ENCODE measurements at regions not wholly inside any gene's neighbourhood (a gene's known extent, or its start where the extent isn't known, plus 50 kb on each side); places are given as distances from the start of the nearest gene placed in this dataset.

DNA sequence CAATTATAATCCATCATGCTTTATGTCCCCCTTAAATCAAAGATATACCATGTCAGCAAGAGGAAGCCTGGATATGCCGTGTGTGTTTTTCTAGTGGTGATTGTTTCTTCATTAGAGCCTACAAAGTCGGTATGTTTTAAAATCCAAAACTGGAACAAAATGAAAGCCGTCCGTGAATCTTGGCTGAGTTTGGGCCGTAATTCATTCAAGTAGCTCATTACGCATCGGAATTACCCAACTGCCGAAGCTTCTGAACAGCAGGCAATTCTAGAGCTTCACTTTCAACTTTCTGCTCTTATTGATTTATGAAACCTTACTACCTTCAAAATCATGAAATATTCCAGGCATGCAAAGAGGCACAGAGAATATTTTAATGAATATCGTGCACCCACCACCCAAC, 224.7 kb downstream of the AACS start:
- no peaks in the 10 kb centered on the region for H3K9me3 ChIP-seq (ENCODE audit: control insufficient read depth, insufficient read depth, low read length)
- H3K27me3 ChIP-seq (ENCODE audit: control insufficient read depth, insufficient read depth, low read length): no peaks in the 10 kb centered on the region
- H3K4me1 ChIP-seq (ENCODE audit: control insufficient read depth, insufficient read depth, low read length): peaks cover 6% of the 10 kb centered on the region
- H3K36me3 ChIP-seq (ENCODE audit: control insufficient read depth, insufficient read depth, low read length): no peaks in the 10 kb centered on the region
- peak in 2 of 6 donors; percentile 66 to 70 for DNase-seq (ENCODE audit: low read depth in 4 of 6, low spot score in 6 of 6)
- no peak overlapping the region for H3K27ac ChIP-seq (ENCODE audit: low read depth, low read length)
- no peak overlapping the region for H3K4me3 ChIP-seq (ENCODE audit: low read depth, low read length)
- 43% methylated on average over 7 of the region's 9 CpGs for WGBS (ENCODE audit: insufficient coverage)

DNA sequence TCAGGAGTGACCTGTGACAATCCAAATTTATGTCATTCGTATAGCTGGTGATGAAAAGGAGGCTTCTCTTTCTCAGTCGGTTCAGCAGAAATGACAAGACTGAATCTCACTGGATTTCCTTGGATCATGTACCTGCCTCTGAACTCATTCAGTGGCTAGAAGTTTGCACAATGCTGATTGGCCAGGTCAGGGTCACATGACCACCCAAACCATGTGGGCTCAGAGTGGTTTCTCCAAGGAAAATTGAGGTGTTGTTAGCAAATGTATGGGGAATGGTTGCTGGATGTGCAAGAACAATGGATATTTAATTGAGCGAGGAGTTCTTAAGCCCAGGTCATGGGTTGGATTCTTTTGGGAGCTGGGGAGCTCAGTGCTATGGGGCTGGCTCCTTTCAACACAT, 227.5 kb downstream of the AACS start:
- no peaks in the 10 kb centered on the region for H3K9me3 ChIP-seq (ENCODE audit: control insufficient read depth, insufficient read depth, low read length)
- no peak overlapping the region for H3K27ac ChIP-seq (ENCODE audit: low read depth, low read length)
- H3K4me1 ChIP-seq (ENCODE audit: control insufficient read depth, insufficient read depth, low read length): no peaks in the 10 kb centered on the region
- no peaks in the 10 kb centered on the region for H3K36me3 ChIP-seq (ENCODE audit: control insufficient read depth, insufficient read depth, low read length)
- 90% methylated on average over 2 of the region's 3 CpGs for WGBS (ENCODE audit: insufficient coverage)
- no peak overlapping the region for H3K4me3 ChIP-seq (ENCODE audit: low read depth, low read length)
- H3K27me3 ChIP-seq (ENCODE audit: control insufficient read depth, insufficient read depth, low read length): no peaks in the 10 kb centered on the region
- DNase-seq (ENCODE audit: low read depth in 4 of 6, low spot score in 6 of 6): no peak

DNA sequence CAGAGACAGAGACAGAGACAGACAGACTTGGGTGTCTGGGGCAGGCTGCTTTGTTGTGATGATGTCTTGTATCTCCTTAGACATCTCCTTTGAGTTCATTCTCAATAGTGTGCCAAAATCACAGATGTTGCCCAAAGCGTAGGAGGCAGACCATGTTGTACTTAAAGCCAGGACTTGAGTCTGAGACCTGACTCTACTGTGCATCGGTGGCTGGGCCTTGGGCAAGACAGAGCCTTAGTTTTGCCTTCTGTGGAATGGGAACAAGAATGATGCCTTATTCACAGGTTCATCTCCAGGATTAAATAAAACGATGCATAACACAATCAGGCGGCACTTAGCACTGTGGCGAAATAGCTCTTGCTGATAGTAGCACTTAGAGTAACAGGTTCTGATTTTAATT, 230.3 kb downstream of the AACS start:
- H3K4me3 ChIP-seq (ENCODE audit: low read depth, low read length): no peak overlapping the region
- no peaks in the 10 kb centered on the region for H3K4me1 ChIP-seq (ENCODE audit: control insufficient read depth, insufficient read depth, low read length)
- H3K27me3 ChIP-seq (ENCODE audit: control insufficient read depth, insufficient read depth, low read length): no peaks in the 10 kb centered on the region
- H3K9me3 ChIP-seq (ENCODE audit: control insufficient read depth, insufficient read depth, low read length): no peaks in the 10 kb centered on the region
- no peak overlapping the region for H3K27ac ChIP-seq (ENCODE audit: low read depth, low read length)
- H3K36me3 ChIP-seq (ENCODE audit: control insufficient read depth, insufficient read depth, low read length): peaks cover 6% of the 10 kb centered on the region
- DNase-seq (ENCODE audit: low read depth in 4 of 6, low spot score in 6 of 6): no peak
- WGBS (ENCODE audit: insufficient coverage): 100% methylated on average over 1 of the region's 5 CpGs

DNA sequence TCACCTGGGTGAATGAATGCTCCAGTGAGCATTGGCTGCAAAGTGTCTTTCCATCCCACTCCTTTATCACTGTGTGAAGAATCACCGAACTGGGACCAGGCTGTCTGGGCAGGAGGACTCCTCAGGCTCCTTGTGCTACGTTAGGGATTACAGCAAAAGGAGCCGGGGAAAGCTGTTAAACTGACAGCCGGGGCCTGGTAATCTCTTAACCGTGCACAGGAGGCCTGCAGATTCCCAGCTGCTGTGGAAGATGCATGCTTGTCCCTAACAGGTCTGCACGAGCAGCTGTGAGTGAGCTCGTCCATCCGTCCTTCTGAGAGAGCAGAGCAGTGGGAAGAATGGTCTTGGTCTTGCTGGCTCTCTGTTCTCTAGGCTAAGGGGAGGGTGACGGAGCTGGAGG, 231.5 kb downstream of the AACS start:
- Histone ChIP-seq H3K27ac (ENCODE audit: low read depth, low read length) (no peak overlapping the region), H3K27me3 (ENCODE audit: control insufficient read depth, insufficient read depth, low read length) (no peaks in the 10 kb centered on the region), H3K36me3 (ENCODE audit: control insufficient read depth, insufficient read depth, low read length) (peaks cover 6% of the 10 kb centered on the region), H3K9me3 (ENCODE audit: control insufficient read depth, insufficient read depth, low read length) (no peaks in the 10 kb centered on the region), H3K4me1 (ENCODE audit: control insufficient read depth, insufficient read depth, low read length) (no peaks in the 10 kb centered on the region), H3K4me3 (ENCODE audit: low read depth, low read length) (no peak overlapping the region)
- WGBS (ENCODE audit: insufficient coverage): 61% methylated on average over 9 of the region's 9 CpGs
- peak in 1 of 6 donors; percentile 40 for DNase-seq (ENCODE audit: low read depth in 4 of 6, low spot score in 6 of 6)

DNA sequence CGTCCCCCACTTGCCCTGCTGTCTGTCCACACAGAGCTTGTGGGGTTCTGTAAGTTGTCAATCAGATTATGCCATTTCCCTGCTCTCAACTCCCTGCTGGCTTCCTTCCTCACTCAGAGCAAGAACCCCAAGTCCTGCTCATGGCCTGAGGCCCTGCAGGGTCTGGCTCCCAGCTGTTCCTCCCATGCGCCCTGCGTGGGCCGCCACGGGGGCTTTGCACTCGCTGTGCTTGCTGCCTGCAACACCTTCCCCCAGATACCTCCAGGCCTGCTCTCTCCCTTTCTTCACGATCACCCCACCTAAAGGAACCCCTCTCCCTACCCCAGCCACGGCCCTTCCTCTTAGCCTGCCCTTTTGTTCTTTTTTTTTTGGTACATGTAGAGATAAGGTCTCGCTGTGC, 234.6 kb downstream of the AACS start:
- Histone ChIP-seq H3K27me3 (ENCODE audit: control insufficient read depth, insufficient read depth, low read length) (no peaks in the 10 kb centered on the region), H3K9me3 (ENCODE audit: control insufficient read depth, insufficient read depth, low read length) (no peaks in the 10 kb centered on the region), H3K27ac (ENCODE audit: low read depth, low read length) (no peak overlapping the region), H3K4me1 (ENCODE audit: control insufficient read depth, insufficient read depth, low read length) (no peaks in the 10 kb centered on the region), H3K36me3 (ENCODE audit: control insufficient read depth, insufficient read depth, low read length) (peaks cover 6% of the 10 kb centered on the region), H3K4me3 (ENCODE audit: low read depth, low read length) (no peak overlapping the region)
- 91% methylated on average over 7 of the region's 9 CpGs for WGBS (ENCODE audit: insufficient coverage)
- DNase-seq (ENCODE audit: low read depth in 4 of 6, low spot score in 6 of 6): no peak

DNA sequence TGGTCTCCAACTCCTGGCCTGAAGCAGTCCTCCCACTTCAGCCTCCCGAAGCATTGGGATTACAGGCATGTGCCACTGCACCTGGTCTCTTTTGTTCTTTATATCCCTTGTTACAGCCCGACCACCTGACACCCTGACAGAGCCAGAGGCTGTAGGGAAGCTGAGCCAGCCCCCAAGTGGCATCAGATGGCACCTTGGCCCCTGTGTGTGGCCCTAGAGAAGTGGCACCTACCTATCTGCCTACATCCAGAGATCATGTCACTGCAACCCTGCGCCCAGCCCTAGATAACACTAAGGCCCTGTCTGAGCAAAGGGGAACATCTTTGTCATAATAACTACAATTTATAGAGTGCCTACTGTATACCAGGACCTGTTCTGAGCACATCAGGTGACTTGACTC, 235.0 kb downstream of the AACS start:
- H3K4me3 ChIP-seq (ENCODE audit: low read depth, low read length): no peak overlapping the region
- DNase-seq (ENCODE audit: low read depth in 4 of 6, low spot score in 6 of 6): no peak
- no peaks in the 10 kb centered on the region for H3K4me1 ChIP-seq (ENCODE audit: control insufficient read depth, insufficient read depth, low read length)
- peaks cover 6% of the 10 kb centered on the region for H3K36me3 ChIP-seq (ENCODE audit: control insufficient read depth, insufficient read depth, low read length)
- 86% methylated on average over 3 of the region's 3 CpGs for WGBS (ENCODE audit: insufficient coverage)
- no peak overlapping the region for H3K27ac ChIP-seq (ENCODE audit: low read depth, low read length)
- H3K27me3 ChIP-seq (ENCODE audit: control insufficient read depth, insufficient read depth, low read length): no peaks in the 10 kb centered on the region
- no peaks in the 10 kb centered on the region for H3K9me3 ChIP-seq (ENCODE audit: control insufficient read depth, insufficient read depth, low read length)

DNA sequence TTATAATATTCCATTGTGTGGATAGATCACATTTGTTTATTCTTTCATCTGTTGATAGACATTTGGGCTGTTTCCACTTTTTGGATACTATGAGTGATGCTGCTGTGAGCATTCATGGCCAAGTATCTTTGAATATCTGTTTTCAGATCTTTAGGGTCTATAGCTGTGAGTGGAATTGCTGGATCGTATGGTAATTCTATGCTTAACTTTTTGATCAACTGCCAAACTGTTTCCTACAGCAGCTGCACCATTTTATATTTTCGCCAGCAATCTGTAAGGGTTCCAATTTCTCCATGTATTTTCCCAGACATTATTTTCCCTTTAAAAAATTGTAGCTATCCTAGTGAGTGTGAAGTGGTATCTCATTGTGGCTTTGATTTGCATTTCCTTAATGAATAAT, 238.1 kb downstream of the AACS start:
- peak in 1 of 6 donors; percentile 59 for DNase-seq (ENCODE audit: low read depth in 4 of 6, low spot score in 6 of 6)
- H3K4me3 ChIP-seq (ENCODE audit: low read depth, low read length): no peak overlapping the region

DNA sequence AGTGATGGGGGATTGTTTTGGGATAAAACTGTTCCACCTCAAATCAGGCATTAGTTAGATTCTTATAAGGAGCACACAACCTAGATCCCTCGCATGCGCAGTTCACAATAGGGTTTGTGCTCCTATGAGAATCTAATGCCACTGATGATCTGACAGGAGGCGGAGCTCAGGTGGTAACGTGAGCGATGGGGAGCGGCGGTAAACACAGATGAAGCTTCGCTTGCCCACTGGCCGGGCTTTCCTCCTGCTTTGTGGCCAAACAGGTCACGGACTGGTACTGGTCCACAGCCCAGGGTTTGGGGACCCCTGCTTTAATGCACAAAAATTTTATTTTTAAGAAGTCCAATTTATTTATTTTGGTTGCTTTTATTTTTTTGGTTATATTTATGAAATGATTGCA, 238.8 kb downstream of the AACS start:
- Histone ChIP-seq H3K4me3 (ENCODE audit: low read depth, low read length) (no peak overlapping the region), H3K9me3 (ENCODE audit: control insufficient read depth, insufficient read depth, low read length) (no peaks in the 10 kb centered on the region), H3K4me1 (ENCODE audit: control insufficient read depth, insufficient read depth, low read length) (no peaks in the 10 kb centered on the region), H3K27ac (ENCODE audit: low read depth, low read length) (no peak overlapping the region), H3K27me3 (ENCODE audit: control insufficient read depth, insufficient read depth, low read length) (no peaks in the 10 kb centered on the region), H3K36me3 (ENCODE audit: control insufficient read depth, insufficient read depth, low read length) (peaks cover 6% of the 10 kb centered on the region)
- 100% methylated on average over 7 of the region's 10 CpGs for WGBS (ENCODE audit: insufficient coverage)
- DNase-seq (ENCODE audit: low read depth in 4 of 6, low spot score in 6 of 6): no peak

More for the DNA sequence above, 238.1 kb downstream of the AACS start:
- Histone ChIP-seq H3K4me1 (ENCODE audit: control insufficient read depth, insufficient read depth, low read length) (no peaks in the 10 kb centered on the region), H3K27me3 (ENCODE audit: control insufficient read depth, insufficient read depth, low read length) (no peaks in the 10 kb centered on the region), H3K9me3 (ENCODE audit: control insufficient read depth, insufficient read depth, low read length) (no peaks in the 10 kb centered on the region), H3K36me3 (ENCODE audit: control insufficient read depth, insufficient read depth, low read length) (peaks cover 6% of the 10 kb centered on the region), H3K27ac (ENCODE audit: low read depth, low read length) (no peak overlapping the region)
- no CpG with 5 or more reads among the region's 2 CpGs for WGBS (ENCODE audit: insufficient coverage)

DNA sequence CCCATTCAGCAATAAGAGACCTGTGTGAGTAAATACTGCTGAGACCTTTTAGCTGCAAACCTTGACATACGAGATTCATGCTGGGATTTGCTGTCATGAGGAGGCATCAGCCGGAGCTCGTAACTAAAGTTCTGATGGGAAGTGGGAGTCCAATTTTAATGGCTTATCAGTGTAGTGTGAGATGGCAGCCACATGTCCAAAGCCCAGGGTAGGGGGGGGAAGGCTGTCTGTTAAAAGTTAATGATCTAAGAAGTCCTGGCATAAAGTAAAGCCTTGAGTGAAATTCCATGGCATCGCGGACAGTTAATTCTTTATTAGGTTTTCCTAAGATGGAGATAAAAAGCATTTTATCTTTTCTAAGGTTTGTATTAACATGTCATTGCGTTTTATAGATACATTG, 240.0 kb downstream of the AACS start:
- no peak for DNase-seq (ENCODE audit: low read depth in 4 of 6, low spot score in 6 of 6)
- Histone ChIP-seq H3K36me3 (ENCODE audit: control insufficient read depth, insufficient read depth, low read length) (no peaks in the 10 kb centered on the region), H3K4me1 (ENCODE audit: control insufficient read depth, insufficient read depth, low read length) (peaks cover 5% of the 10 kb centered on the region), H3K4me3 (ENCODE audit: low read depth, low read length) (no peak overlapping the region), H3K9me3 (ENCODE audit: control insufficient read depth, insufficient read depth, low read length) (no peaks in the 10 kb centered on the region), H3K27me3 (ENCODE audit: control insufficient read depth, insufficient read depth, low read length) (no peaks in the 10 kb centered on the region), H3K27ac (ENCODE audit: low read depth, low read length) (no peak overlapping the region)
- 74% methylated on average over 3 of the region's 6 CpGs for WGBS (ENCODE audit: insufficient coverage)

DNA sequence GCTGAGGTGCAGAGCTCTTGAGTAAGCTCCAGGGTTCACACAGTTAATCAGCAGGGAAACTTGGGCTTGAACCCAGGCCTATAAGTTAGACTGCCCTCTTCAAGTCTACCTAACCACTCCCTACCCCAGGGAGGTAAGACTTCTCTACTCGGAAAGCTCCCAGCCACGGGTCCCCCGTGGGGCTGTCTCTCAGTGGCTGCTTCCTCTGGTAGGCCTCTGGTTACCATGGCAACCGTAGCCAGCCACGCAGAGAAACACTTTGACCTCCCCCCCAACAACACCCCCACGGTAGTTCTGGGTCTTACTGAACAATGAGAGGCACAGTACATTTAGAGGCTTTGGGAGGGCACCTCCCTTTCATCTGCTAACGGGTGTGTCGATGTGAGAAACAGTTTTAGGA, 245.2 kb downstream of the AACS start:
- 35% methylated on average over 5 of the region's 8 CpGs for WGBS (ENCODE audit: insufficient coverage)
- H3K4me1 ChIP-seq (ENCODE audit: control insufficient read depth, insufficient read depth, low read length): peaks cover 28% of the 10 kb centered on the region
- no peak overlapping the region for H3K4me3 ChIP-seq (ENCODE audit: low read depth, low read length)
- peak in 2 of 6 donors; percentile 27 to 68 for DNase-seq (ENCODE audit: low read depth in 4 of 6, low spot score in 6 of 6)
- no peak overlapping the region for H3K27ac ChIP-seq (ENCODE audit: low read depth, low read length)
- no peaks in the 10 kb centered on the region for H3K27me3 ChIP-seq (ENCODE audit: control insufficient read depth, insufficient read depth, low read length)
- H3K36me3 ChIP-seq (ENCODE audit: control insufficient read depth, insufficient read depth, low read length): no peaks in the 10 kb centered on the region
- no peaks in the 10 kb centered on the region for H3K9me3 ChIP-seq (ENCODE audit: control insufficient read depth, insufficient read depth, low read length)

All from spinal cord (tissue), 9 donors.